HPDE6-E6E7 (cell line): ENCODE measurements at regions not wholly inside any gene's neighbourhood (a gene's known extent, or its start where the extent isn't known, plus 50 kb on each side); places are given as distances from the start of the nearest gene placed in this dataset.

Source experiments
- DNase-seq: peaks from one replicate; pipeline ENCODE4 v3.0.0; 2011; ENCODE audit warnings: missing footprints; ENCODE audit errors: extremely low spot score

- DNase-seq: no peak
Measured at GRCh38 chr7:22563032-22563501, 63.1 kb upstream of the STEAP1B start.

- no peak for DNase-seq
Measured at GRCh38 chr7:22561895-22562593, 62.1 kb upstream of the STEAP1B start.

GRCh38 chr7:22561321-22561811 lies 61.4 kb upstream of the STEAP1B start:
- DNase-seq: peak; percentile 66

GRCh38 chr7:22559829-22560489 lies 60.0 kb upstream of the STEAP1B start:
- DNase-seq: peak; percentile 72

GRCh38 chr7:22557167-22557566 lies 57.2 kb upstream of the STEAP1B start:
- DNase-seq: no peak

- DNase-seq: no peak
Measured at GRCh38 chr7:22555476-22555875, 55.5 kb upstream of the STEAP1B start.

GRCh38 chr7:22554184-22554583 lies 54.2 kb upstream of the STEAP1B start:
- no peak for DNase-seq

GRCh38 chr7:22551768-22552513 lies 52.0 kb upstream of the STEAP1B start:
- DNase-seq: no peak

- DNase-seq: no peak
Measured at GRCh38 chr7:22550514-22551030, 50.6 kb upstream of the STEAP1B start.

GRCh38 chr7:22549667-22550513 lies 49.9 kb upstream of the STEAP1B start:
- peak; percentile 42 for DNase-seq
